ENCODE measurements at regions not wholly inside any gene's neighbourhood (a gene's known extent, or its start where the extent isn't known, plus 50 kb on each side); places are given as distances from the start of the nearest gene placed in this dataset.

- RAD21 ChIA-PET (ENCODE audit: unreplicated experiment): no interaction called here
- DNase-seq (ENCODE audit: low read depth, low spot score): no peak
- Histone ChIP-seq H3K9me3 (replicated peaks; ENCODE audit: control insufficient read depth, insufficient read depth, low read length) (no peaks in the 10 kb centered on the region), H3K27me3 (replicated peaks in 1 of 2; ENCODE audit: control insufficient read depth in 2 of 2, insufficient read depth in 2 of 2, low read length in 1 of 2) (no peaks in the 10 kb centered on the region), H3K79me2 (ENCODE audit: control insufficient read depth, insufficient read depth, low read length) (no peaks in the 10 kb centered on the region), H4K20me1 (ENCODE audit: control insufficient read depth, insufficient read depth) (no peaks in the 10 kb centered on the region), H3K27ac (ENCODE audit: control insufficient read depth, insufficient read depth) (no peak overlapping the region), H3K36me3 (ENCODE audit: control insufficient read depth in 2 of 2, insufficient read depth in 2 of 2, low read length in 1 of 2) (no peaks in the 10 kb centered on the region), H2AFZ (ENCODE audit: control insufficient read depth, low read depth, low read length) (no peak overlapping the region), H3K9ac (ENCODE audit: control insufficient read depth, insufficient read depth, low read length) (no peak overlapping the region), H3K4me3 (no peak overlapping the region), H3K4me2 (ENCODE audit: control insufficient read depth, insufficient read depth) (no peak overlapping the region), H3K4me1 (ENCODE audit: control insufficient read depth, insufficient read depth, low read length) (no peaks in the 10 kb centered on the region)
- ATAC-seq: no peak
- in situ Hi-C loops (cut with MboI) (no loop called here), intact Hi-C loops (cut with micrococcal nuclease; ENCODE audit: unreplicated experiment) (no loop called here)
- BruUV-seq (replicated peaks): no TSS peak
- CTCF ChIA-PET: interaction anchor here (1.1 kb wide), 1 partner anchor 19 kb away, joined by 3 read pairs; no protein-coding TSS in a partner anchor
- FAIRE-seq: no peak
- POLR2A ChIA-PET: no interaction called here
- 0% methylated on average over 2 of the region's 2 CpGs for WGBS (ENCODE audit: insufficient coverage, insufficient replicate concordance, low lambda C conversion rate, missing lambda C conversion rate)
- SMC1A ChIA-PET (ENCODE audit: uncharacterized antibody, unreplicated experiment): no interaction called here
- TF ChIP-seq CUX1 (IDR thresholded peaks at IDR 0.05; ENCODE audit: insufficient replicate concordance, low read depth, low read length): no peak
- no peak for TF ChIP-seq ZNF207 (IDR thresholded peaks at IDR 0.05; ENCODE audit: borderline replicate concordance)
- TF ChIP-seq RAD51 (IDR thresholded peaks at IDR 0.05): no peak
- TF ChIP-seq PRDM15 (CRISPR knock-in tag; IDR thresholded peaks at IDR 0.05): no peak
- TF ChIP-seq ZNF217 (IDR thresholded peaks at IDR 0.05): no peak
- TF ChIP-seq CEBPZ (IDR thresholded peaks at IDR 0.05; ENCODE audit: low read depth, low read length): no peak
- TF ChIP-seq TCF7 (IDR thresholded peaks at IDR 0.05; ENCODE audit: borderline replicate concordance): no peak
- no peak for TF ChIP-seq ESRRA (IDR thresholded peaks at IDR 0.05; ENCODE audit: low read length)
- TF ChIP-seq NR2F1 (conservative IDR thresholded peaks at IDR 0.05): no peak
- TF ChIP-seq ELK1 (IDR thresholded peaks at IDR 0.05; ENCODE audit: low read depth, low read length): no peak
These were observed 418.3 kb upstream of the POU3F2 start for GRCh38 chr6:98416027-98416426.

All from GM12878 (cell line).